Smooth muscle cell (in vitro differentiated cells): ENCODE measurements at regions not wholly inside any gene's neighbourhood (a gene's known extent, or its start where the extent isn't known, plus 50 kb on each side); places are given as distances from the start of the nearest gene placed in this dataset.
A peak's percentile ranks its signal among the peaks of the same experiment; 100 is the strongest.

Experiments
- DNase-seq: peaks from one replicate; lab custom pipeline; 2025; ENCODE audit not compliant: unreplicated experiment; lab: John Stamatoyannopoulos, UW
- H2AFZ ChIP-seq: fragments of 200-600 bp; sonication (generic); 2 replicates; pipeline ENCODE4 v1.6.0; 2016; ENCODE audit warnings: antibody characterized with exemption, low read depth, mild to moderate bottlenecking
- H3F3A ChIP-seq: fragments of 200-600 bp; sonication (generic); 2 replicates; pipeline ENCODE4 v1.6.0; 2017; ENCODE audit warnings: antibody characterized with exemption, low read depth
- H3K27ac ChIP-seq: fragments of 200-600 bp; sonication (generic); 2 replicates; pipeline ENCODE4 v1.5.1; 2016; ENCODE audit warnings: low read depth, mild to moderate bottlenecking
- H3K27me3 ChIP-seq: fragments of 200-600 bp; sonication (generic); 2 replicates; pipeline ENCODE4 v1.6.1; 2016; ENCODE audit warnings: low read depth, mild to moderate bottlenecking
- H3K36me3 ChIP-seq: fragments of 200-600 bp; sonication (generic); 2 replicates; pipeline ENCODE4 v1.5.1; 2016; ENCODE audit warnings: low read depth
- H3K4me1 ChIP-seq: fragments of 200-600 bp; sonication (generic); 2 replicates; pipeline ENCODE4 v1.5.1; 2016; ENCODE audit warnings: low read depth
- H3K4me2 ChIP-seq: fragments of 200-600 bp; sonication (generic); 2 replicates; pipeline ENCODE4 v1.6.0; 2016; ENCODE audit warnings: mild to moderate bottlenecking
- H3K4me3 ChIP-seq: fragments of 200-600 bp; sonication (generic); 2 replicates; pipeline ENCODE4 v1.5.1; 2016; ENCODE audit warnings: mild to moderate bottlenecking
- H3K79me2 ChIP-seq: fragments of 200-600 bp; sonication (generic); 2 replicates; pipeline ENCODE4 v1.6.0; 2016; ENCODE audit warnings: low read depth, mild to moderate bottlenecking
- H3K9ac ChIP-seq: fragments of 200-600 bp; sonication (generic); 2 replicates; pipeline ENCODE4 v1.6.0; 2016; ENCODE audit warnings: low read depth
- H3K9me3 ChIP-seq: fragments of 200-600 bp; sonication (generic); replicated peaks from 2 replicates; pipeline ENCODE4 v1.5.1; 2016; ENCODE audit warnings: low read depth
- H4K20me1 ChIP-seq: fragments of 200-600 bp; sonication (generic); 2 replicates; pipeline ENCODE4 v1.6.0; 2016; ENCODE audit warnings: low read depth
- WGBS: methylation state at CpG from one replicate; pipeline ENCODE4 v1.1.7; 2016; ENCODE audit warnings: low lambda C conversion rate; 5-methylcytosine and 5-hydroxymethylcytosine counted together
- TF ChIP-seq, protein P1 (sequence below): fragments of 200-600 bp; sonication (generic); IDR thresholded peaks from 2 replicates; pipeline ENCODE4 v1.5.1; 2017; ENCODE audit warnings: borderline replicate concordance, mild to moderate bottlenecking, antibody characterized with exemption; ENCODE audit not compliant: insufficient read depth, poor library complexity, severe bottlenecking

DNA sequence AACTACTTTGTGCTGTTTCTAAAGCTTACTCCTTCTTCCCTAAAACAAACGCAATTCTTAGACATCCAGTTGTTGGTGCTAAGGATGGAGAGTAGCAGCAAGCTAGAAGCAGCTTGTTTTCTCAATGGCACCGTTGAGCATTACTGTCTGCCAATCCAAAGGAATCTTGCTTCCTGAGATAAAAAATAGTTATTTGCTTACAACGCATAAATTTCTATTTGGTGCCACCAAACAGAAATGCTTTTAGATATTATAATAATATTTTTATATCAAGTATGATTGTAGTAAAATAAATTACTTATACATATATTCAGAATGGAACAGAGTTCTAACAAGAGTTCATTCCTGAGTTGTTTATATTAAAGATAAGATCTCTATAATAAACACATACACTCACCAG lies 434.7 kb downstream of the CPS1 start:
- H3F3A ChIP-seq = peaks cover 5% of the 10 kb centered on the region
- H3K36me3 ChIP-seq = no peaks in the 10 kb centered on the region
- H3K9ac ChIP-seq = no peak overlapping the region
- no peaks in the 10 kb centered on the region for H4K20me1 ChIP-seq
- no peak overlapping the region for H3K4me2 ChIP-seq
- no peak overlapping the region for H3K27ac ChIP-seq
- H3K27me3 ChIP-seq = no peaks in the 10 kb centered on the region
- no peaks in the 10 kb centered on the region for H3K9me3 ChIP-seq
- H3K4me1 ChIP-seq = no peaks in the 10 kb centered on the region
- 80% methylated on average over 3 of the region's 3 CpGs for WGBS
- no peak for DNase-seq
- no peak overlapping the region for H3K4me3 ChIP-seq
- no peak overlapping the region for H2AFZ ChIP-seq
- TF ChIP-seq, protein P1, sequence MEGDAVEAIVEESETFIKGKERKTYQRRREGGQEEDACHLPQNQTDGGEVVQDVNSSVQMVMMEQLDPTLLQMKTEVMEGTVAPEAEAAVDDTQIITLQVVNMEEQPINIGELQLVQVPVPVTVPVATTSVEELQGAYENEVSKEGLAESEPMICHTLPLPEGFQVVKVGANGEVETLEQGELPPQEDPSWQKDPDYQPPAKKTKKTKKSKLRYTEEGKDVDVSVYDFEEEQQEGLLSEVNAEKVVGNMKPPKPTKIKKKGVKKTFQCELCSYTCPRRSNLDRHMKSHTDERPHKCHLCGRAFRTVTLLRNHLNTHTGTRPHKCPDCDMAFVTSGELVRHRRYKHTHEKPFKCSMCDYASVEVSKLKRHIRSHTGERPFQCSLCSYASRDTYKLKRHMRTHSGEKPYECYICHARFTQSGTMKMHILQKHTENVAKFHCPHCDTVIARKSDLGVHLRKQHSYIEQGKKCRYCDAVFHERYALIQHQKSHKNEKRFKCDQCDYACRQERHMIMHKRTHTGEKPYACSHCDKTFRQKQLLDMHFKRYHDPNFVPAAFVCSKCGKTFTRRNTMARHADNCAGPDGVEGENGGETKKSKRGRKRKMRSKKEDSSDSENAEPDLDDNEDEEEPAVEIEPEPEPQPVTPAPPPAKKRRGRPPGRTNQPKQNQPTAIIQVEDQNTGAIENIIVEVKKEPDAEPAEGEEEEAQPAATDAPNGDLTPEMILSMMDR = no peak
- no peaks in the 10 kb centered on the region for H3K79me2 ChIP-seq

DNA sequence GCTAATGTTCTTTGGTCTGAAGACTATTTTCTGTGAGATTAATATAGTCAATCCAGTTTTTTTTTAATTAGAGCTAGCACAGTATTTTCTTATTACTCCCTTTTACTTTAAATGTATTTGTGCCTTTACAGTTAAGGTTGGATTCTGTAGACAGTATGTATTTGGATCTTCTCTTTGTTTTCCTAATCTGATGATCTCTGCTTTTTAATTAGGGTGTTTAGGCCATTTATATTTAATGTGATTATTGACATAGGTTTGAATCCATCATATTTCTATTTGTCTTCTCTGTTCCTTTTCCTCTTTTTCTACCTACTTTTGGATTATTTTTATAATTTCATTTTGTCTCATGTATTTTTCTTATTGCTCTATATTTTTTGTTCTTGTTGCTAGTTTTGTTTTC lies 437.7 kb downstream of the CPS1 start:
- Histone ChIP-seq H3K36me3 (no peaks in the 10 kb centered on the region), H3K27me3 (no peaks in the 10 kb centered on the region), H4K20me1 (no peaks in the 10 kb centered on the region), H2AFZ (no peak overlapping the region), H3K4me1 (no peaks in the 10 kb centered on the region), H3K27ac (no peak overlapping the region), H3F3A (peaks cover 5% of the 10 kb centered on the region), H3K79me2 (no peaks in the 10 kb centered on the region), H3K9ac (no peak overlapping the region), H3K4me2 (no peak overlapping the region), H3K9me3 (no peaks in the 10 kb centered on the region), H3K4me3 (no peak overlapping the region)
- TF ChIP-seq, protein P1 = no peak
- no peak for DNase-seq

DNA sequence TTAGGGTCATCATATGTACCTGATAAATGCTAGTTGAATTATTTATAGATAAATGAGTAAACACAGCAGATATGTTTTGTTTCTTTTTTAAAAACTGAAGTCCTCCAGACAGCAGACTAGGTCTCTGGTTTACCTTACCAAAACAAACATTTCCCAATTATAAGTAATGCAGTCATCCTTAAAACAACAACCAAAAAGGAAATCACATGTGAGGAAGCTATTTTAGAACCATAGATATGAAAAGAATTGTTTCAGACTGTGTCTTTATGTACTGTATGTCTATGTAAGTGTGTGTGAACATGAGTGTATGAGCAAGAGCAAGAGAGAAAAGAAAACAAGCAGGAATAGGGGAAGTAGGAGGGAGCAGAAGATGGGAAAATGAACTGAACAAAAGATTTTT lies 441.0 kb downstream of the CPS1 start:
- no peak for DNase-seq
- Histone ChIP-seq H3K36me3 (no peaks in the 10 kb centered on the region), H3K4me2 (no peak overlapping the region), H3K9me3 (no peaks in the 10 kb centered on the region), H4K20me1 (no peaks in the 10 kb centered on the region), H2AFZ (peak overlapping the region; percentile 42), H3K9ac (no peak overlapping the region), H3K79me2 (no peaks in the 10 kb centered on the region), H3F3A (no peaks in the 10 kb centered on the region), H3K4me3 (no peak overlapping the region), H3K27me3 (no peaks in the 10 kb centered on the region), H3K27ac (no peak overlapping the region), H3K4me1 (no peaks in the 10 kb centered on the region)
- TF ChIP-seq, protein P1 = no peak

DNA sequence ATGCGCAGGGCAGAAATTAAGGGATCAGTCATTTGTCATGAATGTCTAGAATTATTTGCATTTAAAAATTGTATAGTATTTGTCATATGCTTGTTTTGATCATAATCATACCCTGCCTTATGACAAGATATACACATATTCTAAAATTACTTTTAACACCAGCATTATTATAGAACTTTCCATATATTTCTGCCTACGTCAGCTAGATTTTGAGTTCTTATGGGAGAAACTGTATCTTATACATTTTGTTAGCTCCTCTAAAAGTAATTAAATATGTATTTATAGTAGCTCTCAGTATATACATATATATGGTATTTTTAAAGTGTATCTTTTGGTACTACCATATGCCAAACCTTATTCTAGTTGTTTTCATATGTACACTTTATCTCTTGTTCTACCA lies 441.9 kb downstream of the CPS1 start:
- Histone ChIP-seq H3K9me3 (no peaks in the 10 kb centered on the region), H3K27me3 (no peaks in the 10 kb centered on the region), H3F3A (no peaks in the 10 kb centered on the region), H2AFZ (no peak overlapping the region), H3K4me2 (no peak overlapping the region), H3K36me3 (no peaks in the 10 kb centered on the region), H3K27ac (no peak overlapping the region), H3K9ac (no peak overlapping the region), H3K79me2 (no peaks in the 10 kb centered on the region), H3K4me1 (no peaks in the 10 kb centered on the region), H4K20me1 (no peaks in the 10 kb centered on the region), H3K4me3 (no peak overlapping the region)
- TF ChIP-seq, protein P1 = no peak
- 91% methylated on average over 2 of the region's 2 CpGs for WGBS
- no peak for DNase-seq
